Ovary (tissue), 7 donors: ENCODE measurements at regions not wholly inside any gene's neighbourhood (a gene's known extent, or its start where the extent isn't known, plus 50 kb on each side); places are given as distances from the start of the nearest gene placed in this dataset.

Source experiments
- DNase-seq, 5 donors: peaks; one replicate each; pipeline ENCODE4 v3.0.0-alpha.2; 2019 to 2020
- H3K27ac ChIP-seq, 2 donors: fragments of 200-600 bp; one replicate each; pipeline versions ENCODE4 v1.5.1 to v1.8.0; 2019 to 2022
- H3K27me3 ChIP-seq: fragments of 200-600 bp; one replicate; pipeline ENCODE4 v1.8.0; 2022
- H3K36me3 ChIP-seq: fragments of 200-600 bp; sonication (generic); one replicate; pipeline ENCODE4 v1.5.1; 2019
- H3K4me1 ChIP-seq: one replicate; pipeline ENCODE4 v1.8.1; 2013; ENCODE audit warnings: mild to moderate bottlenecking, moderate library complexity; ENCODE audit not compliant: insufficient read depth
- H3K4me3 ChIP-seq: fragments of 200-600 bp; sonication (generic); one replicate; pipeline ENCODE4 v1.5.1; 2017
- H3K9me3 ChIP-seq, 2 donors: fragments of 200-600 bp in 1 of 2; sonication (generic) in 1 of 2; one replicate each; pipeline versions ENCODE4 v1.5.1 to v1.8.1; 2013 to 2019; ENCODE audit warnings: mild to moderate bottlenecking in 1 of 2, moderate library complexity in 1 of 2
- CTCF ChIP-seq, 3 donors: fragments of 450-650 bp in 2 of 3; fragments of 200-600 bp in 1 of 3; IDR thresholded peaks; one replicate each; pipeline versions ENCODE4 v1.5.1 to v1.8.0; 2016 to 2022; ENCODE audit warnings: antibody characterized with exemption in 3 of 3, mild to moderate bottlenecking in 1 of 3
- EP300 ChIP-seq: sonication (generic); formaldehyde crosslinking; IDR thresholded peaks from one replicate; pipeline ENCODE4 v1.6.1; 2017; ENCODE audit warnings: antibody characterized with exemption
- POLR2A ChIP-seq: fragments of 450-650 bp; IDR thresholded peaks from one replicate; pipeline ENCODE4 v1.6.1; 2017; ENCODE audit warnings: antibody characterized with exemption, mild to moderate bottlenecking, moderate library complexity
- WGBS, 3 donors: extraction: QIAGEN DNeasy Blood & Tissue Kit in 1 of 3; methylation state at CpG; one replicate each; pipeline versions ENCODE4 v1.1.5 to v1.1.7; 2013 to 2017; 5-methylcytosine and 5-hydroxymethylcytosine counted together
- intact Hi-C, 4 donors: fragments of 100-400 bp; cut with DNase I; formaldehyde crosslinking; loops; one replicate each; pipeline versions ENCODE4 v1.11.0 to v1.15.1; 2022 to 2023
- donor health status: DM: no; HTN: no; CAD: no; lungs with moderate emphysema.
- donor health status: DM: no; HTN: no; CAD: no.
- donor health status: Bipolar disorder and iron deficiency.
- donor health status: DM: no; HTN: no; CAD: no.
- donor health status: DM: yes; HTN: yes; CAD: no.

- no peak for DNase-seq
- WGBS, 3 donors = 77 to 86% (median 85%) methylated on average over 1 of the region's 1 CpG
- H3K27me3 ChIP-seq = no peaks in the 10 kb centered on the region
- no peaks in the 10 kb centered on the region for H3K4me1 ChIP-seq
- no peak for TF ChIP-seq CTCF (IDR thresholded peaks at IDR 0.05)
- no peak for TF ChIP-seq POLR2A
- TF ChIP-seq EP300 = no peak
- H3K4me3 ChIP-seq = no peak overlapping the region
- H3K27ac ChIP-seq = no peak overlapping the region
- peaks cover 0 to 4% of the 10 kb centered on the region in 2 donors for H3K9me3 ChIP-seq
- intact Hi-C loops = no loop called here
- H3K36me3 ChIP-seq = no peaks in the 10 kb centered on the region
Observed at GRCh38 chr9:82104252-82104651, 115.7 kb downstream of the SPATA31D1 start.

GRCh38 chr9:82105729-82106128, 117.2 kb downstream of the SPATA31D1 start:
- no peak overlapping the region for H3K27ac ChIP-seq
- peaks cover 0 to 4% of the 10 kb centered on the region in 2 donors for H3K9me3 ChIP-seq
- H3K4me3 ChIP-seq = no peak overlapping the region
- 64 to 71% (median 70%) methylated on average over 3 of the region's 3 CpGs for WGBS, 3 donors
- TF ChIP-seq POLR2A (no peak), EP300 (no peak), CTCF (IDR thresholded peaks at IDR 0.05) (no peak)
- H3K4me1 ChIP-seq = no peaks in the 10 kb centered on the region
- H3K36me3 ChIP-seq = no peaks in the 10 kb centered on the region
- H3K27me3 ChIP-seq = no peaks in the 10 kb centered on the region
- intact Hi-C loops = no loop called here
- DNase-seq = no peak

GRCh38 chr9:82106536-82106935, 118.0 kb downstream of the SPATA31D1 start:
- H3K27me3 ChIP-seq = no peaks in the 10 kb centered on the region
- no peak for DNase-seq
- intact Hi-C loops = no loop called here
- no peaks in the 10 kb centered on the region for H3K4me1 ChIP-seq
- TF ChIP-seq CTCF (IDR thresholded peaks at IDR 0.05) (no peak), POLR2A (no peak), EP300 (no peak)
- H3K4me3 ChIP-seq = no peak overlapping the region
- H3K36me3 ChIP-seq = no peaks in the 10 kb centered on the region
- H3K9me3 ChIP-seq = peaks cover 0 to under 1% of the 10 kb centered on the region in 2 donors
- H3K27ac ChIP-seq = no peak overlapping the region

GRCh38 chr9:82108474-82108873, 119.9 kb downstream of the SPATA31D1 start:
- Histone ChIP-seq H3K4me3 (no peak overlapping the region), H3K9me3 (no peaks in the 10 kb centered on the region), H3K27ac (no peak overlapping the region), H3K27me3 (no peaks in the 10 kb centered on the region), H3K4me1 (no peaks in the 10 kb centered on the region), H3K36me3 (no peaks in the 10 kb centered on the region)
- TF ChIP-seq CTCF (IDR thresholded peaks at IDR 0.05) (no peak), POLR2A (no peak), EP300 (no peak)
- 94 to 100% (median 98%) methylated on average over 1 of the region's 1 CpG for WGBS, 3 donors
- DNase-seq = no peak
- intact Hi-C loops = no loop called here

GRCh38 chr9:82108941-82109340, 120.4 kb downstream of the SPATA31D1 start:
- TF ChIP-seq CTCF (IDR thresholded peaks at IDR 0.05) = no peak
- no peak for TF ChIP-seq EP300
- TF ChIP-seq POLR2A = no peak

More at GRCh38 chr9:82108941-82109340, 120.4 kb downstream of the SPATA31D1 start:
- Histone ChIP-seq H3K27ac (no peak overlapping the region), H3K4me3 (no peak overlapping the region), H3K36me3 (no peaks in the 10 kb centered on the region), H3K4me1 (no peaks in the 10 kb centered on the region), H3K27me3 (no peaks in the 10 kb centered on the region), H3K9me3 (no peaks in the 10 kb centered on the region)
- DNase-seq = no peak
- intact Hi-C loops = no loop called here
